ENCODE measurements at regions not wholly inside any gene's neighbourhood (a gene's known extent, or its start where the extent isn't known, plus 50 kb on each side); places are given as distances from the start of the nearest gene placed in this dataset.
"Not testable (repeated sequence)": the region's sequence is repeated elsewhere in the genome, so short reads cannot be mapped to it uniquely, and the experiment has no call there.

- DNase-seq (ENCODE audit: extremely low read depth in 1 of 11, low read depth in 9 of 11, low spot score in 4 of 11): peak in 1 of 11 donors; percentile 13
Observed at GRCh38 chr9:62798884-62799850, 1609.3 kb downstream of the SPATA31A7 start.

GRCh38 chr9:62799851-62800371 is 1610.1 kb downstream of the SPATA31A7 start:
- peak in 2 of 11 donors; percentile 34 to 43 for DNase-seq (ENCODE audit: extremely low read depth in 1 of 11, low read depth in 9 of 11, low spot score in 4 of 11)

- peak in 1 of 11 donors; percentile 7 for DNase-seq (ENCODE audit: extremely low read depth in 1 of 11, low read depth in 9 of 11, low spot score in 4 of 11)
Observed at GRCh38 chr9:62800451-62801371, 1610.9 kb downstream of the SPATA31A7 start.

GRCh38 chr9:62801372-62801811 is 1611.6 kb downstream of the SPATA31A7 start:
- not testable (repeated sequence) for DNase-seq (ENCODE audit: extremely low read depth in 1 of 11, low read depth in 9 of 11, low spot score in 4 of 11)

- DNase-seq (ENCODE audit: extremely low read depth in 1 of 11, low read depth in 9 of 11, low spot score in 4 of 11): peak in 8 of 11 donors; percentile 64 to 80 (median 71)
Observed at GRCh38 chr9:62801961-62802718, 1612.3 kb downstream of the SPATA31A7 start.

- DNase-seq (ENCODE audit: extremely low read depth in 1 of 11, low read depth in 9 of 11, low spot score in 4 of 11): not testable (repeated sequence)
Observed at GRCh38 chr9:62802719-62803079, 1612.9 kb downstream of the SPATA31A7 start.

- DNase-seq (ENCODE audit: extremely low read depth in 1 of 11, low read depth in 9 of 11, low spot score in 4 of 11): not testable (repeated sequence)
Observed at GRCh38 chr9:62803099-62803498, 1613.3 kb downstream of the SPATA31A7 start.

- DNase-seq (ENCODE audit: extremely low read depth in 1 of 11, low read depth in 9 of 11, low spot score in 4 of 11): not testable (repeated sequence)
Observed at GRCh38 chr9:62804314-62804713, 1614.5 kb downstream of the SPATA31A7 start.

- not testable (repeated sequence) for DNase-seq (ENCODE audit: extremely low read depth in 1 of 11, low read depth in 9 of 11, low spot score in 4 of 11)
Observed at GRCh38 chr9:62807424-62807823, 1617.6 kb downstream of the SPATA31A7 start.

- not testable (repeated sequence) for DNase-seq (ENCODE audit: extremely low read depth in 1 of 11, low read depth in 9 of 11, low spot score in 4 of 11)
Observed at GRCh38 chr9:62808081-62808480, 1618.2 kb downstream of the SPATA31A7 start.

GRCh38 chr9:62810318-62810717 is 1620.5 kb downstream of the SPATA31A7 start:
- DNase-seq (ENCODE audit: extremely low read depth in 1 of 11, low read depth in 9 of 11, low spot score in 4 of 11): not testable (repeated sequence)

- not testable (repeated sequence) for DNase-seq (ENCODE audit: extremely low read depth in 1 of 11, low read depth in 9 of 11, low spot score in 4 of 11)
Observed at GRCh38 chr9:62810811-62811315, 1621.0 kb downstream of the SPATA31A7 start.

- not testable (repeated sequence) for DNase-seq (ENCODE audit: extremely low read depth in 1 of 11, low read depth in 9 of 11, low spot score in 4 of 11)
Observed at GRCh38 chr9:62815436-62815835, 1625.6 kb downstream of the SPATA31A7 start.

GRCh38 chr9:62816331-62816730 is 1626.5 kb downstream of the SPATA31A7 start:
- DNase-seq (ENCODE audit: extremely low read depth in 1 of 11, low read depth in 9 of 11, low spot score in 4 of 11): not testable (repeated sequence)

GRCh38 chr9:62817214-62817613 is 1627.4 kb downstream of the SPATA31A7 start:
- DNase-seq (ENCODE audit: extremely low read depth in 1 of 11, low read depth in 9 of 11, low spot score in 4 of 11): not testable (repeated sequence)

- not testable (repeated sequence) for DNase-seq (ENCODE audit: extremely low read depth in 1 of 11, low read depth in 9 of 11, low spot score in 4 of 11)
Observed at GRCh38 chr9:62822185-62822584, 1632.3 kb downstream of the SPATA31A7 start.

- DNase-seq (ENCODE audit: extremely low read depth in 1 of 11, low read depth in 9 of 11, low spot score in 4 of 11): not testable (repeated sequence)
Observed at GRCh38 chr9:62827957-62828907, 1638.4 kb downstream of the SPATA31A7 start.
